H1 (cell line): ENCODE measurements at regions not wholly inside any gene's neighbourhood (a gene's known extent, or its start where the extent isn't known, plus 50 kb on each side); places are given as distances from the start of the nearest gene placed in this dataset.

Source experiments
- CTCF ChIA-PET: fragments of 300-600 bp; sonication (Branson Sonifier 250); formaldehyde crosslinking; loops from one replicate; lab custom pipeline; 2021; ENCODE audit not compliant: partially characterized antibody; lab: Charles Lee
- POLR2A ChIA-PET: fragments of 300-600 bp; sonication (Branson Sonifier 250); formaldehyde crosslinking; loops from one replicate; lab custom pipeline; 2021; ENCODE audit warnings: inconsistent platforms; ENCODE audit not compliant: partially characterized antibody; lab: Charles Lee
- DNase-seq, 2 experiments: peaks; one replicate each; pipeline versions ENCODE4 v3.0.0 to v3.0.0-alpha.2; 2010 to 2022; ENCODE audit warnings: low spot score in 2 of 2, low read depth in 1 of 2, mixed read lengths in 1 of 2
- FAIRE-seq: peaks from 2 replicates; lab custom pipeline; 2011; peaks lifted over from hg19 to GRCh38; lab: Jason Lieb, UNC
- H2AFZ ChIP-seq: 2 replicates; pipeline ENCODE4 v1.8.1; 2012; ENCODE audit warnings: low read length, inconsistent platforms
- H2AK5ac ChIP-seq: 2 replicates; pipeline ENCODE4 v1.6.1; 2013; ENCODE audit warnings: low read depth, low read length
- H2BK120ac ChIP-seq: replicated peaks from 2 replicates; pipeline ENCODE3; 2013; ENCODE audit warnings: low read depth, low read length, inconsistent platforms
- H2BK12ac ChIP-seq: 2 replicates; pipeline ENCODE4 v1.6.1; 2013; ENCODE audit warnings: low read depth, low read length
- H2BK15ac ChIP-seq: 2 replicates; pipeline ENCODE4 v1.6.1; 2013; ENCODE audit warnings: low read length
- H2BK20ac ChIP-seq: 2 replicates; pipeline ENCODE4 v1.6.1; 2013; ENCODE audit warnings: low read length
- H2BK5ac ChIP-seq: 2 replicates; pipeline ENCODE4 v1.6.1; 2013; ENCODE audit warnings: low read depth, low read length
- H3K14ac ChIP-seq: 2 replicates; pipeline ENCODE4 v1.6.1; 2013; ENCODE audit warnings: inconsistent platforms; ENCODE audit not compliant: insufficient read length
- H3K18ac ChIP-seq: 2 replicates; pipeline ENCODE4 v1.6.1; 2013; ENCODE audit warnings: low read length; ENCODE audit errors: extremely low read depth
- H3K23ac ChIP-seq: 2 replicates; pipeline ENCODE4 v1.6.1; 2013; ENCODE audit warnings: inconsistent platforms; ENCODE audit not compliant: insufficient read length
- H3K23me2 ChIP-seq: 2 replicates; pipeline ENCODE4 v1.6.1; 2013; ENCODE audit warnings: low read depth, low read length
- H3K27ac ChIP-seq: 2 replicates; pipeline ENCODE4 v1.6.1; 2011; ENCODE audit warnings: low read depth, low read length, inconsistent platforms
- H3K27me3 ChIP-seq, 4 experiments: replicated peaks in 1 of 4; 1 replicate in 1 of 4; 2 replicates in 3 of 4; pipeline versions ENCODE4 v1.6.1 to v1.8.1; 2011 to 2013; ENCODE audit warnings: low read length in 3 of 4, mild to moderate bottlenecking in 3 of 4, inconsistent platforms in 2 of 4, mixed read lengths in 2 of 4, moderate library complexity in 1 of 4; ENCODE audit not compliant: control insufficient read depth in 3 of 4, insufficient read depth in 3 of 4; ENCODE audit errors: extremely low read depth in 1 of 4
- H3K36me3 ChIP-seq, 4 experiments: 2 replicates each; pipeline versions ENCODE4 v1.6.1 to v1.8.1; 2011 to 2013; ENCODE audit warnings: mild to moderate bottlenecking in 4 of 4, low read length in 3 of 4, moderate library complexity in 2 of 4, control low read depth in 1 of 4, inconsistent platforms in 1 of 4; ENCODE audit not compliant: insufficient read depth in 4 of 4, control insufficient read depth in 2 of 4
- H3K4ac ChIP-seq: replicated peaks from 2 replicates; pipeline ENCODE3; 2013; ENCODE audit warnings: low read length, low read depth, mixed read lengths, inconsistent platforms; ENCODE audit not compliant: insufficient read length
- H3K4me1 ChIP-seq, 4 experiments: replicated peaks in 1 of 4; 1 replicate in 1 of 4; 2 replicates in 3 of 4; pipeline versions ENCODE4 v1.6.1 to v1.8.1; 2011 to 2013; ENCODE audit warnings: low read length in 3 of 4, inconsistent platforms in 2 of 4, mixed read lengths in 1 of 4; ENCODE audit not compliant: insufficient read depth in 4 of 4, control insufficient read depth in 3 of 4
- H3K4me2 ChIP-seq, 2 experiments: 2 replicates each; pipeline versions ENCODE4 v1.6.1 to v1.8.1; 2011 to 2013; ENCODE audit warnings: low read depth in 2 of 2, low read length in 2 of 2, control low read depth in 1 of 2, inconsistent platforms in 1 of 2, mild to moderate bottlenecking in 1 of 2; ENCODE audit not compliant: insufficient read depth in 1 of 2
- H3K4me3 ChIP-seq, 4 experiments: fragments of 200-600, 300-600 bp in 1 of 4; sonication (generic), shearing (Covaris generic), sonication (Bioruptor Twin) in 1 of 4; 2 replicates each; pipeline versions ENCODE4 v1.5.1 to v1.8.1; 2011 to 2016; ENCODE audit warnings: low read length in 4 of 4, low read depth in 3 of 4, control low read depth in 2 of 4, inconsistent platforms in 2 of 4, mild to moderate bottlenecking in 2 of 4, mixed read lengths in 1 of 4, moderate library complexity in 1 of 4; ENCODE audit not compliant: insufficient read depth in 2 of 4; ENCODE audit errors: extremely low read depth in 1 of 4
- H3K56ac ChIP-seq: replicated peaks from 2 replicates; pipeline ENCODE3; 2013; ENCODE audit warnings: low read depth, mild to moderate bottlenecking, mixed read lengths, low read length, inconsistent platforms; ENCODE audit not compliant: insufficient read length
- H3K79me1 ChIP-seq: 2 replicates; pipeline ENCODE4 v1.6.1; 2013; ENCODE audit warnings: low read depth, low read length, control low read depth
- H3K79me2 ChIP-seq, 2 experiments: 2 replicates each; pipeline versions ENCODE4 v1.6.1 to v1.8.1; 2012 to 2013; ENCODE audit warnings: low read length in 2 of 2, mild to moderate bottlenecking in 2 of 2, inconsistent platforms in 1 of 2; ENCODE audit not compliant: insufficient read depth in 2 of 2, control insufficient read depth in 1 of 2
- H3K9ac ChIP-seq, 4 experiments: replicated peaks in 1 of 4; 1 replicate in 1 of 4; 2 replicates in 3 of 4; pipeline versions ENCODE4 v1.6.1 to v1.8.1; 2011 to 2013; ENCODE audit warnings: low read depth in 3 of 4, low read length in 3 of 4, control low read depth in 2 of 4, mild to moderate bottlenecking in 2 of 4, moderate library complexity in 2 of 4, inconsistent platforms in 1 of 4; ENCODE audit errors: extremely low read depth in 1 of 4
- H3K9me3 ChIP-seq, 2 experiments: 2 replicates each; pipeline versions ENCODE4 v1.6.1 to v1.8.1; 2012 to 2013; ENCODE audit warnings: mild to moderate bottlenecking in 2 of 2, moderate library complexity in 2 of 2, control low read depth in 1 of 2, inconsistent platforms in 1 of 2, low read depth in 1 of 2, low read length in 1 of 2, mixed read lengths in 1 of 2; ENCODE audit not compliant: insufficient read depth in 2 of 2
- H4K20me1 ChIP-seq, 2 experiments: replicated peaks in 1 of 2; 2 replicates each; pipeline versions ENCODE3 to v1.8.1; 2011 to 2013; ENCODE audit warnings: inconsistent platforms in 2 of 2, low read length in 2 of 2, mild to moderate bottlenecking in 1 of 2; ENCODE audit not compliant: insufficient read depth in 2 of 2, control insufficient read depth in 1 of 2
- H4K5ac ChIP-seq: 2 replicates; pipeline ENCODE4 v1.6.1; 2013; ENCODE audit warnings: low read length, low read depth, mixed read lengths, inconsistent platforms; ENCODE audit not compliant: insufficient read length
- H4K8ac ChIP-seq: 2 replicates; pipeline ENCODE4 v1.8.0; 2013; ENCODE audit warnings: mild to moderate bottlenecking, moderate library complexity, low read length, inconsistent platforms; ENCODE audit not compliant: insufficient read depth; ENCODE audit errors: extremely low read depth
- H4K91ac ChIP-seq: replicated peaks from 2 replicates; pipeline ENCODE3; 2013; ENCODE audit warnings: low read length, mixed read lengths, inconsistent platforms; ENCODE audit not compliant: insufficient read length
- CHD2 ChIP-seq: IDR thresholded peaks from 2 replicates; pipeline ENCODE4 v1.6.1; 2012; ENCODE audit warnings: low read length, improper control_type of control experiment
- EGR1 ChIP-seq: IDR thresholded peaks from 2 replicates; pipeline ENCODE4 v1.6.1; 2011; ENCODE audit warnings: low read depth, low read length, borderline replicate concordance
- HDAC2 ChIP-seq, 2 experiments: fragments of 300-600 bp in 1 of 2; sonication (generic) in 1 of 2; IDR thresholded peaks; 2 replicates each; pipeline ENCODE4 v1.6.1; 2011 to 2012; ENCODE audit warnings: low read depth in 2 of 2, low read length in 2 of 2, mild to moderate bottlenecking in 2 of 2, moderate library complexity in 2 of 2, borderline replicate concordance in 1 of 2, inconsistent platforms in 1 of 2
- KDM4A ChIP-seq: IDR thresholded peaks from one replicate; pipeline ENCODE4 v1.7.1; 2012; ENCODE audit warnings: low read depth, mild to moderate bottlenecking, moderate library complexity, low read length, inconsistent platforms; ENCODE audit not compliant: severe bottlenecking
- RFX5 ChIP-seq: IDR thresholded peaks from 2 replicates; pipeline ENCODE4 v1.6.1; 2011; ENCODE audit warnings: low read depth, low read length, improper control_type of control experiment, borderline replicate concordance
- SAP30 ChIP-seq: fragments of 300-600 bp; sonication (generic); IDR thresholded peaks from 2 replicates; pipeline ENCODE4 v1.7.1; 2012; ENCODE audit warnings: low read length, moderate library complexity, mild to moderate bottlenecking, inconsistent platforms; ENCODE audit not compliant: insufficient read depth, insufficient replicate concordance
- SIX5 ChIP-seq: IDR thresholded peaks from 2 replicates; pipeline ENCODE4 v1.6.1; 2011; ENCODE audit warnings: mild to moderate bottlenecking, low read depth, low read length
- SP2 ChIP-seq: IDR thresholded peaks from 2 replicates; pipeline ENCODE4 v1.6.1; 2012; ENCODE audit warnings: mild to moderate bottlenecking, low read length, inconsistent platforms
- TAF7 ChIP-seq: optimal IDR thresholded peaks from 2 replicates; pipeline ENCODE3; 2011; ENCODE audit warnings: low read depth, mild to moderate bottlenecking, inconsistent platforms, low read length, moderate library complexity, borderline replicate concordance
- TBP ChIP-seq: IDR thresholded peaks from 2 replicates; pipeline ENCODE4 v1.6.1; 2011; ENCODE audit warnings: low read depth, low read length, improper control_type of control experiment
- ZNF274 ChIP-seq: IDR thresholded peaks from 2 replicates; pipeline ENCODE4 v1.7.0; 2012; ENCODE audit warnings: low read length, borderline replicate concordance; ENCODE audit errors: extremely low read depth
- WGBS, 2 experiments: shearing (Covaris generic) in 1 of 2; methylation state at CpG; one replicate each; pipeline versions ENCODE4 v1.1.6 to v1.1.7; 2013 to 2015; ENCODE audit warnings: low lambda C conversion rate in 2 of 2, mixed read lengths in 2 of 2, inconsistent platforms in 1 of 2, low coverage in 1 of 2, missing lambda C conversion rate in 1 of 2; ENCODE audit not compliant: insufficient replicate concordance in 2 of 2, insufficient coverage in 1 of 2, insufficient read length in 1 of 2; ENCODE audit errors: extremely low coverage in 1 of 2, missing lambda C conversion rate in 1 of 2; 5-methylcytosine and 5-hydroxymethylcytosine counted together

- H3K27me3 ChIP-seq = no peaks in the 10 kb centered on the region
- CTCF ChIA-PET = interaction anchor here (0.6 kb wide), 1 partner anchor 23 kb away, joined by 3 read pairs; no protein-coding TSS in a partner anchor
- H4K8ac ChIP-seq = no peak overlapping the region
- no peak overlapping the region for H3K14ac ChIP-seq
- H3K18ac ChIP-seq = no peak overlapping the region
- FAIRE-seq (no peak), DNase-seq (no peak)
- no peak overlapping the region for H2AFZ ChIP-seq
- no peak overlapping the region for H3K4me2 ChIP-seq
- peaks cover 0 to 3% (median under 1%) of the 10 kb centered on the region in 4 experiments; a peak in 2 of 7 replicates for H3K4me1 ChIP-seq
- TF ChIP-seq SIX5 (no peak), TBP (no peak), KDM4A (no peak), HDAC2 (IDR thresholded peaks at IDR 0.05; ENCODE audit: borderline replicate concordance in 1 of 2, low read depth in 2 of 2, low read length in 2 of 2) (no peak), ZNF274 (no peak), CHD2 (no peak), TAF7 (no peak), EGR1 (no peak), SP2 (no peak), SAP30 (no peak), RFX5 (no peak)
- no peak overlapping the region for H2AK5ac ChIP-seq
- POLR2A ChIA-PET = no interaction called here
- H3K4ac ChIP-seq = no peak overlapping the region
- H4K5ac ChIP-seq = no peak overlapping the region
- H3K4me3 ChIP-seq = no peak overlapping the region
- no peak overlapping the region for H3K9ac ChIP-seq
- no peak overlapping the region for H2BK20ac ChIP-seq
- no peaks in the 10 kb centered on the region for H4K20me1 ChIP-seq
- no peak overlapping the region for H3K23ac ChIP-seq
- H3K79me2 ChIP-seq = no peaks in the 10 kb centered on the region
- H2BK120ac ChIP-seq = no peak overlapping the region
- no peak overlapping the region for H3K27ac ChIP-seq
- no peak overlapping the region for H2BK15ac ChIP-seq
- no peaks in the 10 kb centered on the region for H3K23me2 ChIP-seq
- no peak overlapping the region for H3K56ac ChIP-seq
- no peak overlapping the region for H4K91ac ChIP-seq
- H3K79me1 ChIP-seq = no peaks in the 10 kb centered on the region
- 87% methylated on average over 2 of the region's 2 CpGs; no CpG with 5 or more reads in 1 of the 2 experiments for WGBS, 2 experiments
- no peaks in the 10 kb centered on the region for H3K36me3 ChIP-seq
- no peaks in the 10 kb centered on the region for H3K9me3 ChIP-seq
- H2BK5ac ChIP-seq = no peak overlapping the region
- H2BK12ac ChIP-seq = no peak overlapping the region
Measured at GRCh38 chr16:79815049-79815448, 214.5 kb upstream of the MAF start.
